22Rv1 (cell line): ENCODE measurements at regions not wholly inside any gene's neighbourhood (a gene's known extent, or its start where the extent isn't known, plus 50 kb on each side); places are given as distances from the start of the nearest gene placed in this dataset.

ENCODE experiments used
- ZFX ChIP-seq: fragments of 450-650 bp; IDR thresholded peaks from 2 replicates; pipeline ENCODE4 v1.6.1; 2017; ENCODE audit warnings: antibody characterized with exemption, borderline replicate concordance
- TF ChIP-seq, protein P1 (sequence below): fragments of 450-650 bp; IDR thresholded peaks from 2 replicates; pipeline ENCODE4 v1.5.1; 2017; ENCODE audit warnings: mild to moderate bottlenecking

GRCh38 chr10:90199513-90199912 lies 498.1 kb downstream of the KIF20B start:
- TF ChIP-seq, protein P1, sequence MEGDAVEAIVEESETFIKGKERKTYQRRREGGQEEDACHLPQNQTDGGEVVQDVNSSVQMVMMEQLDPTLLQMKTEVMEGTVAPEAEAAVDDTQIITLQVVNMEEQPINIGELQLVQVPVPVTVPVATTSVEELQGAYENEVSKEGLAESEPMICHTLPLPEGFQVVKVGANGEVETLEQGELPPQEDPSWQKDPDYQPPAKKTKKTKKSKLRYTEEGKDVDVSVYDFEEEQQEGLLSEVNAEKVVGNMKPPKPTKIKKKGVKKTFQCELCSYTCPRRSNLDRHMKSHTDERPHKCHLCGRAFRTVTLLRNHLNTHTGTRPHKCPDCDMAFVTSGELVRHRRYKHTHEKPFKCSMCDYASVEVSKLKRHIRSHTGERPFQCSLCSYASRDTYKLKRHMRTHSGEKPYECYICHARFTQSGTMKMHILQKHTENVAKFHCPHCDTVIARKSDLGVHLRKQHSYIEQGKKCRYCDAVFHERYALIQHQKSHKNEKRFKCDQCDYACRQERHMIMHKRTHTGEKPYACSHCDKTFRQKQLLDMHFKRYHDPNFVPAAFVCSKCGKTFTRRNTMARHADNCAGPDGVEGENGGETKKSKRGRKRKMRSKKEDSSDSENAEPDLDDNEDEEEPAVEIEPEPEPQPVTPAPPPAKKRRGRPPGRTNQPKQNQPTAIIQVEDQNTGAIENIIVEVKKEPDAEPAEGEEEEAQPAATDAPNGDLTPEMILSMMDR, result no peak
- no peak for TF ChIP-seq ZFX
